ENCODE measurements at regions not wholly inside any gene's neighbourhood (a gene's known extent, or its start where the extent isn't known, plus 50 kb on each side); places are given as distances from the start of the nearest gene placed in this dataset.

DNA sequence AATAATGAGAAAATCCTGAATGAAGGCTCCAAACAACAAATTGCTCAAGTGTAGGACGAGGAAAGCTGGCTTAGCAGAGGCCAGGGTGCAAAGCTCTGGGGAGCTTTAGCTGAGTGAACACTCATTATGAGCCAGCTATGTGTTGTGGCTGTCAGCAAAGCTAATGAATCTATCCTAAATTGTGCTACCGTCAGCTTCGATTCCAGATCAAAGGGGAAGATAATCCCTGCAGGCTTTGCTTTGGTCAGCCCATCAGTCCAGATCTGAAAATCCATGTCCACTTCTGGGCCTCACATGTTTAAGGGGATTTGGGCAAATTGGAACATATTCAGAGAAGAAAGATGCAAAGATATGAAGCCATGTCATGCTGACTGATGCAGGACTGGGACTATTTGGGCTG is 180.9 kb upstream of the ZBED5 start:
- no peak for DNase-seq

DNA sequence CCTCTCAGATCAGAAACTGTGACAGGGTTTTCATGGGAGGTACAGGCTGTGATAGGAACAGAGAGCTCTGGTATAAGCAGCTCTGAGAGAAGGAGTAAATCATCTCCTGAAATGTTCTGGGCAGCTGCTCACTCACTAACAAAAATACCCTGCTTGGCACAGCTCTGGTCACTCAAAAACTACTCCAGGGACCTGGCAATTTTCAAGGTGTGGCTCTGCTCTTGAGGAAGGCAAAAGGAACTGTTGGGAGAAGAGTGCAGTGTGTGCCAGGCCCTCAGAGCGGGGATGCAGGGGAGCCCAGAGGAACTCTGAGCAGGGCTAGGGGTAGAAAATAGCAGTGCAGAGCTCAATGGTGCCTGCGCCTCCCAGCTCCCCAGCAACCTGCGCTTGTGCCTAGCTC is 180.5 kb upstream of the ZBED5 start:
- DNase-seq, result no peak

- peak; percentile 43 to 68 for DNase-seq
These were observed 179.2 kb upstream of the ZBED5 start for GRCh38 chr11:11036848-11037732.

DNA sequence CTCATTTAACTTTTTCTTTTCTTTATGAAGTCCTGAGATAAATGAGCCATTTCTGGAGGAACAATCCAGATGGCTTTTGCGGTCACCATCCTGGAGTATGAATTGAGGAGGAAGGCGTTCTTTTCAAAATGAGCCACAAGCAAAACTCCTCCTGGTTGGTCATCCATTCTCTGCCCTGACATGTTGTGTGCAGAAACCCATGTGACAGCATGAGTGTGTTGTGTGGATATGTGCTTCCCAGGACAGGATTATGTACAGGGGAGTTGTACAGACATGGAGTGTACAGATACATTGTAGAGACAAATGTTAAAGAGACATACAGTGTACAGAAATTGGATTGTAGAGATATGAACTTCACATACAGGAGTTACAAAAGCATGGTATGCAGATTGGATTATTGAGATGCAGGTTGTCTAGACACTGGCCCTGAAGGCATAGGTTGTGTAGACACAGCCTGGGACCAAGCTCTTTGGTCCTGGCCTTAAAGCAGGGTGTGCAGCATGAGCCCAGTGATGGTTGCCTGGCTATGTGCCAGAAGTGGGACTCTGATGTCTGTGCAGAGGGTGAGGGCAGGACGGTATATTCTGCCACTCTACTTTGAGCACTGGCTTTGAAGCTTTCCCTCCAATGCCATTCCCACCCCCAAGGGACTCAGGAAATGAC is 178.5 kb upstream of the ZBED5 start:
- DNase-seq, result no peak

- no peak for DNase-seq
These were observed 177.5 kb upstream of the ZBED5 start for GRCh38 chr11:11035331-11035730.

DNA sequence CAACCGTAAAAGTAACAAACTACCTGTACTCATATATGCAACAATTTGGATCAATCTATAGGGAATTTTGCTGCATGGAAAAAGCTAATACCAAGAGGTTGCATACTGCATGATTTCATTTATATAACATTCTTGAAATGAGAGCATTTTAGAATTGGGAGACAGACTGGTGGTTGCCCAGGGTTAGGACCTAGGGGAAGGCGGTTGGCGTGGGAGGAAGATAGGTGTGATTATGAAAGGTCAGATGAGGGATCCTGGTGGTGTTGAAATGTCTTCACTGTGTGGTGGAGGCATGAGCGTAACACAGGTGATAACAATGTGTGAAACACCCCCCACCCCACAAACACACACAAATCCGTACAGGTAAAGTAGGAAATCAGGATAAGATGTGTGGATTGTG is 176.6 kb upstream of the ZBED5 start:
- DNase-seq, result no peak

DNA sequence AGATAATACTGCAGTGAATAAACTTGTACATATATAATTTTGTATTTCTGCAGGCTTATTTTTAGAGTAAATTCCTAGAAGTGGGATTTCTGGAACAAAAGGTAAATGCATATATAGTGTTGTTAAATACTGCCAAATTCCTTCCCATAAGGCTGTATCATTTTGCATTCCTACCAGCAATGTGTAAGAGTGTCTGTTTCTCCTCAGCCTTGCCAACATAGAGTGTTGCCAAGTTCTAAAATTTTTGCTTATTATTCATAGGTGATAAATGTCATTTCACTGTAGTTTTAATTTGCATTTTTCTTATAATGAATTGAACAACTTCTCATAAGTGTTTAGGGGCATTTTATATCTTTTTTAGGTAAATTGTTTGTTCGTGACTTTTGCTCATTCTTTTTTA is 174.2 kb upstream of the ZBED5 start:
- DNase-seq, result no peak

DNA sequence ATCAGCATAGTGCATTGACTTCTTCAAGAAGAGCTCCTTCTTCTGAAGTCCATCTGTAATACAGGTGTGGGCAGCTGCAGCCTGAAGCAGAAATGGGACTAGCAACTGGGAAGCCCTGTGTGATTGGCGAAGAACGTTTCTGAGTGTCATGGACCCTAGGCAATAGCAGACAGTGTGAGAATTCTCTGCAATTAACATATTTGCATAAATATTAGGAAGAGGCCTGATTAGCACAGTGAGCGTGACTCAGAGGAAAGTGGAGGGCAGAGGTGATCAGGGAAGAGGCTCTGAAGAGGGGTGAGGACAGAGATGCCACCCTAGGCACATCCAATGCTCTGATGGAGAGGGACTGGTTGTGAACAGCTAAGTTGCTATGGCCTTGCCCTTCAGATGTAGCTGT is 171.2 kb upstream of the ZBED5 start:
- no peak for DNase-seq

GRCh38 chr11:11028017-11028692 is 170.3 kb upstream of the ZBED5 start:
- DNase-seq, result peak; percentile 37 to 45

DNA sequence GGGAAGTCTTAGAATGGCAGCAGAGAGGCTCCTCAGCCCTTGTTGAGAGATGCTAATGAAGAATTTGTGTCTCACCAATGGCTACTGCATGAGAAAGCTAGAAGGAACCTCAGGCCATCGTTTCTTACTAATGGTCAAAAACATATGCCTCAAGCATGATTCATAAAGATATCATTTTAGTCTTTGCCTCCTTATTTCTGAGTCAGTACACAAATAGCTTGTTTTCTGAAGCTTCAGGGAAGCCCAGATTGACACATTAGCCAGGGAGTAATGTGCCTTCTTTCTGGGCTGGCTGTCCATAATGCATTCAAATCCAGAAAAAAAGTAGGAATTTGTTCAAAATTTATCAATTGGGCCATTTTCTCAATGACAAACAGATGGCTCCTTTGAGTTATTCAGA is 169.4 kb upstream of the ZBED5 start:
- no peak for DNase-seq

- DNase-seq, result no peak
These were observed 167.2 kb upstream of the ZBED5 start for GRCh38 chr11:11025087-11025486.

GRCh38 chr11:11022125-11022730 is 164.4 kb upstream of the ZBED5 start:
- no peak for DNase-seq

DNA sequence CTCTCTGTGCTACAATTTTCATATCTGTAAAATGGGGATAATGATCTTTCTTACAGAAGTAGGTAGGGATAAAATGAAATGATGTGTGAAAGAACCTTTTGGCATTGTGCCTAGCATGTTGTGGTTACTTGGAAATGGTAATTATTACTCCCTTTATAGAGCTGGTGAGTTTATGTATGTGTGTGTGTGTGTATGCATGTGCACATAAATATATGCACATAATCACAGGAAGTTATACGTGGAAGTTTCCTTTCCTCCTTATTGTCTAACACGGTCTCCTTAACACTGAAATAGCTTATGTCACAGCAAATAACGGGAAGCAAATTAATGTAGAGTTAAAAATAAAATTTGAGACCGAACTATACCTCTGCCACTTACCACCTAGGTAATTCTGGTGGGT is 163.7 kb upstream of the ZBED5 start:
- DNase-seq, result no peak

DNA sequence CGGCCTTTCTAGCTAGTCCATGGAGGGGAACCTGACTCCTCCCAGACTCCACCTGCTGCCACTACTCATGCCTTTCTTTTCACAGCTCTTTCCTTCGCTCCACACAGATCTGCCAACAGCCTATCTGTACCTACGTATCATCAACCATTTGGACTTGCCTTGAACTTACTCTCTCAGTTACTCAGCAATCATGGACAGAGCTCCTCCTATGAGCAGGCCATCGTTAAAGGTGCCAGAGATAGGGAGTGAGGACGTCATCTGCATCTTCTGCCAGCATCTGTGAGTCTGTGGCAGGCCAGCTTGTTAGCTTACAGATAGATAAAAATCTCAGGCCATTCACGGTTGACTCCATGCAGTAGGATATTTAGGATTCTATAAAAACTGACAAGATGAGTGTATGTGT is 162.9 kb upstream of the ZBED5 start:
- no peak for DNase-seq

- DNase-seq, result no peak
These were observed 162.4 kb upstream of the ZBED5 start for GRCh38 chr11:11020219-11020726.

DNA sequence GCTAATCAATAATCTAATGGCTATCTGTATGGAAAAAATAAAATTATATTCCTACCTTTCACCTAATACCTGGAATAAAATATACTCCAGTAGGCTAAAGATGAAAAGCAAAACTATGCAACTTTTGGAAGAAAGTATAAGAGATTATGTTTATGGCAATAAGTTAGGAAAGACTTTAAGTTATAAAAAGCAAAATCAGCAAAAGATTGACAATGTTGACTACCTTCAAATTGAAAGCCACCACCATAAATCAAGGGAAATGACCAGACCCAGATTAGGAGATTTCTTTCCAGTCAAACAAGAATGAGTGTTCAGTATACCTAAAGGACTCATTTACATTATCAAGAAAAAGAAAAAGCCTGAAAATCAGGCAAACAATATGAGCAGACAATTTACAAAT is 159.1 kb upstream of the ZBED5 start:
- no peak for DNase-seq

- DNase-seq, result no peak
These were observed 158.2 kb upstream of the ZBED5 start for GRCh38 chr11:11016068-11016467.

DNA sequence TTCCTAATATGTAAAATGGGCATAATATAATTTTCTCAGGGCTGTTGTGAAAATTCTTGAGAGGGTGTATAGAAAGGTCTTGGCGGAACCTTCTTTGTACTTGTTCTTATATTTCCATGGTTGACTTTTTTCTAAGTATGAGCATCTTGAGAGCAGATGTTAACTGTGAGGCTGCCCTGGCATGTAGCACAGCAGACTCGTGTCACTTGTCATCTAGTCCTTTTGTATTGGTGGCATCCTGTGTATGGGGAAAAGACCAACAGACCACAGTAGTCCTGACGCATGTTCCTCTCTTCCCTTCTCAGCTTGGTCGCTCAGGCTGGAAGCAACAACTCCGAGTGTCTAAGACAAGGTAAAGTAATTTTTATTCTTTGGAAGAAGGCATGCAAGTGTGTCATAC is 153.8 kb upstream of the ZBED5 start:
- DNase-seq, result no peak

DNA sequence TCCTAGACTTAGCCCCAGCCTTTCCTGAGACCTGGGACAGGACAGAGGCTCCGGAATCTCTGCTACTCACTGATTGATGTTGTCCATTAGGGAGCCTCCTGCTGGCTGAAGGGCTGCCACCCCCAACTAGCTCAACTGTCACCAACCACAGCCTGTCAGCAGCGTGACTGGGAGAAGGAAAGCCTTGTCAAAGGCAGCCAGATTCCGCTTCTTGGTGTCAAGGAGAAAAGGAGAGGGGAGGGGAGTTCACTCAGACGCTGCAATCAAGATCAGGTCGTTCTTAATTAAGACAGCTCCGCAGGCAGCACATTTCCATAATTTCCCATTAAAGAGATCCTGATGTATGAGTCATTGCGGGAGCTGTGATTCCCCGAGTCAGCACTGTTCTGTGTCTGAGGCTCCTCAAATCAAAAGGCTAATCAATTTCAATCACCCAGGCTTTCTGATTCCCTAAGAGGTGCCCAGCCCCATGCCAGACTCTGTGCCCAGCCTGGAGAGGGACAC is 152.8 kb upstream of the ZBED5 start:
- no peak for DNase-seq

- no peak for DNase-seq
These were observed 151.3 kb upstream of the ZBED5 start for GRCh38 chr11:11009179-11009578.

GRCh38 chr11:11004069-11004468 is 146.2 kb upstream of the ZBED5 start:
- no peak for DNase-seq

GRCh38 chr11:11003226-11003625 is 145.4 kb upstream of the ZBED5 start:
- no peak for DNase-seq
